NCI-H128 (cell line): ENCODE measurements at regions not wholly inside any gene's neighbourhood (a gene's known extent, or its start where the extent isn't known, plus 50 kb on each side); places are given as distances from the start of the nearest gene placed in this dataset.
"Not testable (repeated sequence)": the region's sequence is repeated elsewhere in the genome, so short reads cannot be mapped to it uniquely, and the experiment has no call there.

Source experiments
- DNase-seq: peaks from one replicate; lab custom pipeline; 2025; ENCODE audit not compliant: unreplicated experiment; lab: John Stamatoyannopoulos, UW

- DNase-seq, result no peak
These were observed 267.6 kb upstream of the SGK1 start for GRCh38 chr6:134585517-134585873.

- no peak for DNase-seq
These were observed 267.1 kb upstream of the SGK1 start for GRCh38 chr6:134584847-134585516.

- no peak for DNase-seq
These were observed 260.1 kb upstream of the SGK1 start for GRCh38 chr6:134577998-134578397.

- no peak for DNase-seq
These were observed 257.3 kb upstream of the SGK1 start for GRCh38 chr6:134575221-134575620.

- DNase-seq, result no peak
These were observed 256.6 kb upstream of the SGK1 start for GRCh38 chr6:134574491-134574890.

- not testable (repeated sequence) for DNase-seq
These were observed 252.1 kb upstream of the SGK1 start for GRCh38 chr6:134569996-134570395.

- no peak for DNase-seq
These were observed 246.8 kb upstream of the SGK1 start for GRCh38 chr6:134564705-134565104.

GRCh38 chr6:134560019-134560418 is 242.1 kb upstream of the SGK1 start:
- DNase-seq, result no peak

GRCh38 chr6:134557509-134557908 is 239.6 kb upstream of the SGK1 start:
- DNase-seq, result no peak

GRCh38 chr6:134555672-134556071 is 237.8 kb upstream of the SGK1 start:
- DNase-seq, result no peak

- no peak for DNase-seq
These were observed 236.0 kb upstream of the SGK1 start for GRCh38 chr6:134553936-134554335.

- no peak for DNase-seq
These were observed 233.5 kb upstream of the SGK1 start for GRCh38 chr6:134551245-134551960.

- DNase-seq, result no peak
These were observed 232.7 kb upstream of the SGK1 start for GRCh38 chr6:134550604-134551003.

GRCh38 chr6:134549854-134550253 is 231.9 kb upstream of the SGK1 start:
- no peak for DNase-seq

- DNase-seq, result no peak
These were observed 229.2 kb upstream of the SGK1 start for GRCh38 chr6:134546962-134547645.

GRCh38 chr6:134544737-134545136 is 226.8 kb upstream of the SGK1 start:
- no peak for DNase-seq

GRCh38 chr6:134543128-134543527 is 225.2 kb upstream of the SGK1 start:
- no peak for DNase-seq

GRCh38 chr6:134541001-134541400 is 223.1 kb upstream of the SGK1 start:
- no peak for DNase-seq

- no peak for DNase-seq
These were observed 222.0 kb upstream of the SGK1 start for GRCh38 chr6:134539865-134540323.

- DNase-seq, result not testable (repeated sequence)
These were observed 219.9 kb upstream of the SGK1 start for GRCh38 chr6:134537765-134538164.

GRCh38 chr6:134537146-134537555 is 219.2 kb upstream of the SGK1 start:
- no peak for DNase-seq

- DNase-seq, result no peak
These were observed 217.9 kb upstream of the SGK1 start for GRCh38 chr6:134535831-134536230.
